ENCODE measurements at regions not wholly inside any gene's neighbourhood (a gene's known extent, or its start where the extent isn't known, plus 50 kb on each side); places are given as distances from the start of the nearest gene placed in this dataset.

- H3K9me1 ChIP-seq (ENCODE audit: insufficient read depth, low read length): no peaks in the 10 kb centered on the region
- peaks cover 10% of the 10 kb centered on the region for H3K4me1 ChIP-seq (ENCODE audit: control insufficient read depth, insufficient read depth, low read length)
- H3K56ac ChIP-seq (ENCODE audit: extremely low read depth, insufficient read depth, low read length): no peak overlapping the region
- H2AK9ac ChIP-seq (replicated peaks; ENCODE audit: low read depth, low read length, poor library complexity): no peak overlapping the region
- H3K9me3 ChIP-seq (ENCODE audit: control insufficient read depth, insufficient read depth, low read length): peaks cover 8% of the 10 kb centered on the region
- H3K79me1 ChIP-seq (ENCODE audit: low read depth in 1 of 2, low read length in 2 of 2): no peaks in the 10 kb centered on the region
- peak overlapping the region; percentile 45 to 82 for H4K8ac ChIP-seq (ENCODE audit: low read depth in 2 of 2, low read length in 2 of 2)
- H4K5ac ChIP-seq (ENCODE audit: low read depth, low read length): peak overlapping the region; percentile 67; the same call in 1 of the 2 replicates
- ChIA-PET POLR2A (ENCODE audit: unreplicated experiment) (no interaction called here), CTCF (no interaction called here)
- no peak overlapping the region; the same call in 1 of the 2 replicates for H3K23ac ChIP-seq (ENCODE audit: low read depth, low read length)
- in situ Hi-C loops (cut with MboI; ENCODE audit: low sequenced_read_pairs): no loop called here
- H3K27me3 ChIP-seq (ENCODE audit: control insufficient read depth, insufficient read depth, low read length): no peaks in the 10 kb centered on the region
- H4K91ac ChIP-seq (ENCODE audit: insufficient read depth, low read depth, low read length): peak overlapping the region; percentile 26; the same call in 1 of the 2 replicates
- H3K4me3 ChIP-seq (ENCODE audit: insufficient read depth, low read depth, low read length): no peak overlapping the region
- H3K9ac ChIP-seq (ENCODE audit: low read depth, low read length): no peak overlapping the region
- peak overlapping the region; percentile 72 for H3K4ac ChIP-seq (ENCODE audit: low read depth, low read length)
- H2BK15ac ChIP-seq (ENCODE audit: low read depth, low read length): peak overlapping the region; percentile 76; the same call in 1 of the 3 replicates
- peak overlapping the region; percentile 36; the same call in 1 of the 2 replicates for H3K18ac ChIP-seq (ENCODE audit: low read depth, low read length)
- TF ChIP-seq BHLHE40 (IDR thresholded peaks at IDR 0.05; ENCODE audit: low read depth, low read length) (no peak), NFE2L2 (IDR thresholded peaks at IDR 0.05; ENCODE audit: low read depth, low read length) (no peak), MAZ (IDR thresholded peaks at IDR 0.05; ENCODE audit: borderline replicate concordance, low read depth, low read length) (no peak), MAFK (IDR thresholded peaks at IDR 0.05; ENCODE audit: low read depth, low read length) (no peak), MXI1 (IDR thresholded peaks at IDR 0.05; ENCODE audit: borderline replicate concordance, low read depth, low read length) (no peak)
- H3K36me3 ChIP-seq (ENCODE audit: control insufficient read depth, insufficient read depth, low read length): no peaks in the 10 kb centered on the region
- no CpG with 5 or more reads among the region's 1 CpG for WGBS, 2 experiments (ENCODE audit: extremely low coverage in 2 of 2, insufficient read length in 1 of 2)
- H3K4me2 ChIP-seq (ENCODE audit: low read depth, low read length): no peak overlapping the region
- peak overlapping the region; percentile 87 for H2BK20ac ChIP-seq (ENCODE audit: low read depth, low read length)
- dilution Hi-C loops (cut with HindIII; ENCODE audit: low sequenced_read_pairs, unreplicated experiment): no loop called here
- intact Hi-C loops (cut with micrococcal nuclease): no loop called here
- H3K14ac ChIP-seq (replicated peaks; ENCODE audit: low read depth, low read length): peak overlapping the region; percentile 44; the same call in 1 of the 2 replicates
- no TSS peak for BruUV-seq (replicated peaks)
- DNase-seq: no peak
- H2AFZ ChIP-seq (replicated peaks; ENCODE audit: low read length, poor library complexity): peak overlapping the region; percentile 58
- peak overlapping the region; percentile 77 for H2AK5ac ChIP-seq (ENCODE audit: low read depth, low read length)
- H4K20me1 ChIP-seq (ENCODE audit: insufficient read depth, low read length): no peaks in the 10 kb centered on the region
- H3K27ac ChIP-seq (ENCODE audit: insufficient read depth, low read length): no peak overlapping the region
- no peak for ATAC-seq (ENCODE audit: low read depth)
- peak overlapping the region; percentile 68 for H2BK5ac ChIP-seq (ENCODE audit: low read depth, low read length, poor library complexity, severe bottlenecking)
- peak overlapping the region; percentile 91 for H2BK120ac ChIP-seq (ENCODE audit: low read depth, low read length)
Measured at GRCh38 chr1:214953901-214954616, 128.5 kb upstream of the KCNK2 start.

Data from IMR-90 (cell line).